ENCODE measurements at regions not wholly inside any gene's neighbourhood (a gene's known extent, or its start where the extent isn't known, plus 50 kb on each side); places are given as distances from the start of the nearest gene placed in this dataset.

- no peaks in the 10 kb centered on the region for H3K9me3 ChIP-seq (ENCODE audit: control extremely low read depth in 1 of 3, control insufficient read depth in 2 of 3, insufficient read depth in 1 of 3, low read length in 2 of 3)
- no peaks in the 10 kb centered on the region for H3K4me1 ChIP-seq (ENCODE audit: control insufficient read depth in 2 of 2, insufficient read depth in 2 of 2, low read length in 2 of 2)
- H3K27ac ChIP-seq (ENCODE audit: low read length in 2 of 2): no peak overlapping the region
- WGBS (ENCODE audit: insufficient coverage): 81% methylated on average over 4 of the region's 4 CpGs
- no peaks in the 10 kb centered on the region for H3K4me1 Mint-ChIP-seq
- no peak overlapping the region for H2AFZ ChIP-seq (ENCODE audit: insufficient read depth, low read depth, low read length, poor library complexity, severe bottlenecking)
- no peak overlapping the region for H3K27ac Mint-ChIP-seq
- no peak for ATAC-seq (ENCODE audit: low read depth)
- H3K27me3 Mint-ChIP-seq: no peaks in the 10 kb centered on the region
- H3K4me2 ChIP-seq (replicated peaks; ENCODE audit: low read depth, low read length, poor library complexity, severe bottlenecking): no peak overlapping the region
- intact Hi-C loops (cut with micrococcal nuclease): no loop called here
- no peak overlapping the region for H3K4me3 ChIP-seq (ENCODE audit: control extremely low read depth in 1 of 5, extremely low read depth in 1 of 5, insufficient read depth in 1 of 5, low read depth in 2 of 5, low read length in 4 of 5)
- peaks cover 0 to 3% (median 0%) of the 10 kb centered on the region in 4 experiments for H3K27me3 ChIP-seq (replicated peaks in 1 of 4; ENCODE audit: control extremely low read depth in 1 of 4, control insufficient read depth in 3 of 4, insufficient read depth in 4 of 4, low read length in 3 of 4)
- TF ChIP-seq CTCF (IDR thresholded peaks at IDR 0.05) (no peak), EZH2 (IDR thresholded peaks at IDR 0.05; ENCODE audit: borderline replicate concordance, insufficient read depth, low read depth, low read length, poor library complexity, severe bottlenecking) (no peak)
- H3K36me3 ChIP-seq (replicated peaks in 1 of 2; ENCODE audit: control extremely low read depth in 1 of 2, control insufficient read depth in 1 of 2, extremely low read depth in 1 of 2, insufficient read depth in 2 of 2, low read length in 1 of 2): no peaks in the 10 kb centered on the region
- H3K4me3 Mint-ChIP-seq: no peak overlapping the region
- CTCF ChIA-PET: no interaction called here
- no peak for DNase-seq
- no peaks in the 10 kb centered on the region for H3K9me3 Mint-ChIP-seq (ENCODE audit: insufficient read depth)
- H4K20me1 ChIP-seq (ENCODE audit: control insufficient read depth, insufficient read depth, low read length, poor library complexity, severe bottlenecking): no peaks in the 10 kb centered on the region
- no peak overlapping the region for H3K9ac ChIP-seq (ENCODE audit: low read length)
- H3K79me2 ChIP-seq (ENCODE audit: control insufficient read depth, insufficient read depth, low read length): no peaks in the 10 kb centered on the region
- POLR2A ChIA-PET: no interaction called here
These were observed 53.3 kb upstream of the FOXB1 start for GRCh38 chr15:59950603-59951388.

- DNase-seq (no peak), ATAC-seq (ENCODE audit: low read depth) (no peak)
- ChIA-PET POLR2A (no interaction called here), CTCF (no interaction called here)
- WGBS (ENCODE audit: insufficient coverage): no CpG with 5 or more reads among the region's 8 CpGs
- no peak for TF ChIP-seq EZH2 (IDR thresholded peaks at IDR 0.05; ENCODE audit: borderline replicate concordance, insufficient read depth, low read depth, low read length, poor library complexity, severe bottlenecking)
- TF ChIP-seq CTCF (IDR thresholded peaks at IDR 0.05): no peak
- Histone ChIP-seq H3K36me3 (replicated peaks in 1 of 2; ENCODE audit: control extremely low read depth in 1 of 2, control insufficient read depth in 1 of 2, extremely low read depth in 1 of 2, insufficient read depth in 2 of 2, low read length in 1 of 2) (no peaks in the 10 kb centered on the region), H3K9me3 (ENCODE audit: control extremely low read depth in 1 of 3, control insufficient read depth in 2 of 3, insufficient read depth in 1 of 3, low read length in 2 of 3) (no peaks in the 10 kb centered on the region), H3K4me3 (ENCODE audit: control extremely low read depth in 1 of 5, extremely low read depth in 1 of 5, insufficient read depth in 1 of 5, low read depth in 2 of 5, low read length in 4 of 5) (no peak overlapping the region), H3K79me2 (ENCODE audit: control insufficient read depth, insufficient read depth, low read length) (no peaks in the 10 kb centered on the region), H3K9ac (ENCODE audit: low read length) (no peak overlapping the region), H3K27me3 (replicated peaks in 1 of 4; ENCODE audit: control extremely low read depth in 1 of 4, control insufficient read depth in 3 of 4, insufficient read depth in 4 of 4, low read length in 3 of 4) (no peaks in the 10 kb centered on the region), H3K27ac (ENCODE audit: low read length in 2 of 2) (no peak overlapping the region), H3K4me2 (replicated peaks; ENCODE audit: low read depth, low read length, poor library complexity, severe bottlenecking) (no peak overlapping the region), H4K20me1 (ENCODE audit: control insufficient read depth, insufficient read depth, low read length, poor library complexity, severe bottlenecking) (no peaks in the 10 kb centered on the region), H2AFZ (ENCODE audit: insufficient read depth, low read depth, low read length, poor library complexity, severe bottlenecking) (no peak overlapping the region), H3K4me1 (ENCODE audit: control insufficient read depth in 2 of 2, insufficient read depth in 2 of 2, low read length in 2 of 2) (no peaks in the 10 kb centered on the region)
- intact Hi-C loops (cut with micrococcal nuclease): no loop called here
- no peaks in the 10 kb centered on the region for H3K9me3 Mint-ChIP-seq (ENCODE audit: insufficient read depth)
- H3K4me3 Mint-ChIP-seq: no peak overlapping the region
- no peaks in the 10 kb centered on the region for H3K4me1 Mint-ChIP-seq
- H3K27me3 Mint-ChIP-seq: no peaks in the 10 kb centered on the region
- H3K27ac Mint-ChIP-seq: no peak overlapping the region
These were observed 55.0 kb upstream of the FOXB1 start for GRCh38 chr15:59948924-59949613.
